ENCODE measurements at regions not wholly inside any gene's neighbourhood (a gene's known extent, or its start where the extent isn't known, plus 50 kb on each side); places are given as distances from the start of the nearest gene placed in this dataset.
"Not testable (repeated sequence)": the region's sequence is repeated elsewhere in the genome, so short reads cannot be mapped to it uniquely, and the experiment has no call there.

DNA sequence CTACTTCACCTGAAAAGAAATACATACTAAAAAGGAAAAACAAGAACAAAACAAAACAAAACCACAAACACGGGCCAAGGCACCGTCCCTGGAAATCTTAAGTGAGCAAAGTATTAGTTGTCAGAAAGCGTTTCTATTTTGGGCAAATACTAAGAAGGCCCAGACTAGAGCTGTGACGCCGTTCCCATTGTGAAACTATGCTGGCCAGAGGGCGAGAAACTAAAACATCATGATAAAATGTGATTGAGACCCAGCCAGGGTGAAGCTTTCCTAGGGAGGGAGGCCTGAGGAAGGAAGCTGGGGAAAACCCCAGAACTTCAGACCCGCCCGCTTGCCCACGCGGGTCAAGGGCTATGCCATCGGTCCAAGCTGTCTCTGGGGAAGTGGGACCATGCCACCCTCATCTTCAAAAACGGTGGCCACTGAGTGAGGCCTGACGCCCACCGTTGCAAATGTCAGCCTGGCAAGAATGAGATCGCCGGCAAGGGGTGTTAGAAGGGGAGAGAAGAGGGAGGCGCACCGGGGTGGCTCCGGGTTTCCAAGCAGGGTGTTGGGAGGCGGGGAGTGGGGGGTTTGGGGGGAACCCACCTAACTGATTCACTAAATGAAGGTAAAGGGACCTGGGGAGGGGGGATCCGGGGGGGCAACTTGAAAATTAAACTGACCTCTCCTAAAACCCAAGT, 1950.9 kb upstream of the DEFB115 start:
- Histone ChIP-seq H3K36me3 (ENCODE audit: control insufficient read depth in 2 of 2, insufficient read depth in 2 of 2, low read length in 2 of 2) (no peaks in the 10 kb centered on the region), H3K27ac (ENCODE audit: low read depth in 2 of 2, low read length in 2 of 2) (no peak overlapping the region), H3K4me3 (ENCODE audit: low read length in 2 of 2) (no peak overlapping the region), H3K27me3 (ENCODE audit: control insufficient read depth in 2 of 2, insufficient read depth in 2 of 2, low read length in 2 of 2) (no peaks in the 10 kb centered on the region), H3K9me3 (ENCODE audit: control insufficient read depth in 2 of 2, low read length in 2 of 2) (peaks cover 0 to 4% of the 10 kb centered on the region in 2 donors), H3K4me1 (ENCODE audit: control insufficient read depth in 2 of 2, insufficient read depth in 2 of 2, low read length in 2 of 2) (no peaks in the 10 kb centered on the region), H3K9ac (ENCODE audit: low read depth in 1 of 2, low read length in 2 of 2) (no peak overlapping the region)

DNA sequence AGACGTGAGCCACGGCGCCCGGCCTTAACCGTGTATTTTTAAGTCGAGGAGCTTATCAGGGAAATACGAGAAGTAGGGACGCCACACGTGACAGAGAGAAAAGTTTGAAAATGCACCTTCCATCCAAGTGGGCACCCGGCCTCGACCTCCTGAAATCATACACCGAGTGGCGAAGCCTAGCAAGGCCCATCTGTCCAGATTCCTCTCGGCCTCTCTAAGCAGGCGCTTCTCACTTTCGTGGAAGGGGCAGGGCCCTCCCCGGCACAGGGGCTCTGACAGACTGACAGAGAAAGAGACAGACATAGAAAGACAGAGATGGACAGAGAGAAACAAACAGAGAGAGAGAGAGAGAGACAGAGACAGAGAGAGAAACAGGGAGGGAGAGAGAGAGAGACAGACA, 1950.0 kb upstream of the DEFB115 start:
- not testable (repeated sequence) for H3K4me1 ChIP-seq (ENCODE audit: control insufficient read depth in 2 of 2, insufficient read depth in 2 of 2, low read length in 2 of 2)

DNA sequence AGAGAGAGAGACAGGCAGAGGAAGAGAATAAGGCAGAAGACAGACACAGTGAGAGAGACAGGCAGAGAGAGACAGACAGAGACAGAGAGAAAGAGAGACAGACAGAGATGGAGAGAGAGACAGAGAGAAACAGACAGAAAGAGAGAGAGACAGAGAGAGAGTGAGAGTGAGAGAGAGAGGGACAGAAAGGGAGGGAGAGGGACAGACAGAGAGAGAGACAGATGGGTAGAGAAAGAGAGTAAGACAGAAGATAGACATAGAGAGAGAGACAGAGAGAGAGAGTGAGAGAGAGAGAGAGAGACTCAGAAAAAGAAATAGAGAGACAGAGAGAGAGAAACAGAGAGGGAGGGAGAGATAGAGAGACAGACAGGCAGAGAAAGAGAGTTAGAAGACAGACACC, 1948.5 kb upstream of the DEFB115 start:
- not testable (repeated sequence) for H3K4me1 ChIP-seq (ENCODE audit: control insufficient read depth in 2 of 2, insufficient read depth in 2 of 2, low read length in 2 of 2); H3K27me3 ChIP-seq (ENCODE audit: control insufficient read depth in 2 of 2, insufficient read depth in 2 of 2, low read length in 2 of 2); H3K4me3 ChIP-seq (ENCODE audit: low read length in 2 of 2); H3K9me3 ChIP-seq (ENCODE audit: control insufficient read depth in 2 of 2, low read length in 2 of 2); H3K27ac ChIP-seq (ENCODE audit: low read depth in 2 of 2, low read length in 2 of 2); H3K9ac ChIP-seq (ENCODE audit: low read depth in 1 of 2, low read length in 2 of 2); H3K36me3 ChIP-seq (ENCODE audit: control insufficient read depth in 2 of 2, insufficient read depth in 2 of 2, low read length in 2 of 2)

More for the DNA sequence above, 1950.0 kb upstream of the DEFB115 start:
- H3K27ac ChIP-seq (ENCODE audit: low read depth in 2 of 2, low read length in 2 of 2); H3K36me3 ChIP-seq (ENCODE audit: control insufficient read depth in 2 of 2, insufficient read depth in 2 of 2, low read length in 2 of 2); H3K27me3 ChIP-seq (ENCODE audit: control insufficient read depth in 2 of 2, insufficient read depth in 2 of 2, low read length in 2 of 2); H3K4me3 ChIP-seq (ENCODE audit: low read length in 2 of 2); H3K9ac ChIP-seq (ENCODE audit: low read depth in 1 of 2, low read length in 2 of 2); H3K9me3 ChIP-seq (ENCODE audit: control insufficient read depth in 2 of 2, low read length in 2 of 2): not testable (repeated sequence)

- H3K27me3 ChIP-seq (ENCODE audit: control insufficient read depth in 2 of 2, insufficient read depth in 2 of 2, low read length in 2 of 2); H3K4me3 ChIP-seq (ENCODE audit: low read length in 2 of 2); H3K9ac ChIP-seq (ENCODE audit: low read depth in 1 of 2, low read length in 2 of 2); H3K4me1 ChIP-seq (ENCODE audit: control insufficient read depth in 2 of 2, insufficient read depth in 2 of 2, low read length in 2 of 2); H3K27ac ChIP-seq (ENCODE audit: low read depth in 2 of 2, low read length in 2 of 2); H3K9me3 ChIP-seq (ENCODE audit: control insufficient read depth in 2 of 2, low read length in 2 of 2); H3K36me3 ChIP-seq (ENCODE audit: control insufficient read depth in 2 of 2, insufficient read depth in 2 of 2, low read length in 2 of 2): not testable (repeated sequence)
These were observed 1948.0 kb upstream of the DEFB115 start for GRCh38 chr20:29309481-29309880.

- not testable (repeated sequence) for H3K9ac ChIP-seq (ENCODE audit: low read depth in 1 of 2, low read length in 2 of 2); H3K27ac ChIP-seq (ENCODE audit: low read depth in 2 of 2, low read length in 2 of 2); H3K4me1 ChIP-seq (ENCODE audit: control insufficient read depth in 2 of 2, insufficient read depth in 2 of 2, low read length in 2 of 2); H3K4me3 ChIP-seq (ENCODE audit: low read length in 2 of 2); H3K27me3 ChIP-seq (ENCODE audit: control insufficient read depth in 2 of 2, insufficient read depth in 2 of 2, low read length in 2 of 2); H3K36me3 ChIP-seq (ENCODE audit: control insufficient read depth in 2 of 2, insufficient read depth in 2 of 2, low read length in 2 of 2); H3K9me3 ChIP-seq (ENCODE audit: control insufficient read depth in 2 of 2, low read length in 2 of 2)
These were observed 1946.4 kb upstream of the DEFB115 start for GRCh38 chr20:29311046-29311445.

- not testable (repeated sequence) for H3K4me3 ChIP-seq (ENCODE audit: low read length in 2 of 2)
These were observed 1944.8 kb upstream of the DEFB115 start for GRCh38 chr20:29312679-29313078.

DNA sequence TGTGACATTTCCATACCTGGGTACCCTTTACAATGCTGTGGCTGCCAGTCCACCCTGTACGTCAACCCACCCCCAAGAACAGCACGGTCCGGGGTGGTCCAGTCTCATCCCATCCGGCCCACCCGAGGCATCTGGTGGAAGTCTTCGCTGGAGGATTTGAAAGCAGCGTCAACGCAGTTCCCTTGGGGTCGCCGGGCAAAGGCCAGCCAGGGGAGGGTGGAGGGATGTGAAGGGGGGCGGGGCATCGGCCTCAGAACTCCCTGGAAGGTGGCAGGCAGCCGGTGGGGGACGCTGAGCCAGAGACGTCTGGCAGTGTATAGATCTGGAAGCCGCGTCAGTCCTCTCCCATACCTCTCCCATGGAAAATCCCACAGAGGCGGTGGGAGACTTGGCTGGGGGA, 1944.0 kb upstream of the DEFB115 start:
- H3K27me3 ChIP-seq (ENCODE audit: control insufficient read depth in 2 of 2, insufficient read depth in 2 of 2, low read length in 2 of 2) = no peaks in the 10 kb centered on the region
- no peak overlapping the region for H3K27ac ChIP-seq (ENCODE audit: low read depth in 2 of 2, low read length in 2 of 2)
- H3K4me3 ChIP-seq (ENCODE audit: low read length in 2 of 2) = no peak overlapping the region
- H3K9ac ChIP-seq (ENCODE audit: low read depth in 1 of 2, low read length in 2 of 2) = no peak overlapping the region
- H3K36me3 ChIP-seq (ENCODE audit: control insufficient read depth in 2 of 2, insufficient read depth in 2 of 2, low read length in 2 of 2) = no peaks in the 10 kb centered on the region
- no peaks in the 10 kb centered on the region for H3K4me1 ChIP-seq (ENCODE audit: control insufficient read depth in 2 of 2, insufficient read depth in 2 of 2, low read length in 2 of 2)
- H3K9me3 ChIP-seq (ENCODE audit: control insufficient read depth in 2 of 2, low read length in 2 of 2) = peaks cover 0 to 2% of the 10 kb centered on the region in 2 donors

More at GRCh38 chr20:29312679-29313078, 1944.8 kb upstream of the DEFB115 start:
- not testable (repeated sequence) for H3K9me3 ChIP-seq (ENCODE audit: control insufficient read depth in 2 of 2, low read length in 2 of 2); H3K9ac ChIP-seq (ENCODE audit: low read depth in 1 of 2, low read length in 2 of 2); H3K4me1 ChIP-seq (ENCODE audit: control insufficient read depth in 2 of 2, insufficient read depth in 2 of 2, low read length in 2 of 2); H3K27me3 ChIP-seq (ENCODE audit: control insufficient read depth in 2 of 2, insufficient read depth in 2 of 2, low read length in 2 of 2); H3K36me3 ChIP-seq (ENCODE audit: control insufficient read depth in 2 of 2, insufficient read depth in 2 of 2, low read length in 2 of 2); H3K27ac ChIP-seq (ENCODE audit: low read depth in 2 of 2, low read length in 2 of 2)

DNA sequence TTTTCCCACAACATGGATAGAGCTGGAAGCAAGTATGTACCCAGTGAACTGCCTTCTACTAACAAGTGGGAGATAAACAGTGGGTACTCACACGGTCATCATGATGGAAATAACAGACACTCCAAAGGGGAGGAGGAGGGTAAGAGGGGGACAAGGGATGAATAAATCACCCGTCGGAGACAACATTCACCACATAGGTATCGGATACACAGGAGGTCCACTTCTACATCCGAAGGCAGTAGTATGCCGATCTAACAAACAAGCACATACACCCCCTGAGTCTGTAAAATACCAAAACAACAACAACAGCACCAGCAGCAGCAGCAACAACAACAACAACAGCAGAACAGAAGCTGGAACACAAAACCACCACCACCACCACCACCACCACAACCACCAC, 1943.2 kb upstream of the DEFB115 start:
- Histone ChIP-seq H3K27ac (ENCODE audit: low read depth in 2 of 2, low read length in 2 of 2) (no peak overlapping the region), H3K9me3 (ENCODE audit: control insufficient read depth in 2 of 2, low read length in 2 of 2) (peaks cover 0 to 2% of the 10 kb centered on the region in 2 donors), H3K4me1 (ENCODE audit: control insufficient read depth in 2 of 2, insufficient read depth in 2 of 2, low read length in 2 of 2) (no peaks in the 10 kb centered on the region), H3K36me3 (ENCODE audit: control insufficient read depth in 2 of 2, insufficient read depth in 2 of 2, low read length in 2 of 2) (no peaks in the 10 kb centered on the region), H3K4me3 (ENCODE audit: low read length in 2 of 2) (no peak overlapping the region), H3K9ac (ENCODE audit: low read depth in 1 of 2, low read length in 2 of 2) (no peak overlapping the region), H3K27me3 (ENCODE audit: control insufficient read depth in 2 of 2, insufficient read depth in 2 of 2, low read length in 2 of 2) (no peaks in the 10 kb centered on the region)

DNA sequence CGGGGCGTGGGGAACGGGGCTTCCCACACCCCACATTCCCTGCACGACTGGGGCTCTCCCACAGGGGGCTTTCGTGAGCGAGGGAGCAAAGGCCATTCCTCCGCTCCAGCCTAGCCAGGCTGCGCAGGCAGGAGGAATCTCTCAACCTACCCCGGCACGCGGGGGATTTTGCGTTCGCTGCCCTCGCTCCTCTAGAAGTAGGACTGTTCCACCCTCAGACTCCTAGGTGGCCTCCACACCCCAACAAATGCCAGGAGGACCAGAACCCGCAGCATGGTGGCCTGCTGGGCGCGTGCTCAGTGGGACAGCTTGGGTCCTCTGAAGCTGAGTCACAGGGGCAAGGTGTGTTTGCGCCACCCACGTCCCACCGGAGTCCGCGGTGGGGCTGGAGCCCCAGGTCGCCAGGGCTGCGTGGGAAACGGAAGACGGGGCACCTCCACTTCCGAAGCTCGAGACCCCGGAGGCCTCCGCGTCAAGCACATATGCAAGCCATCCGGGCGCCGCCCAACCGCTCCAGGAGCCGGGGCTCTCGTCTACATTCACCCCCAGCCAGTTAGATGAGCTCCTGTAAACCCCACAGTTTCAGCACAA, 1938.5 kb upstream of the DEFB115 start:
- H3K9ac ChIP-seq (ENCODE audit: low read depth in 1 of 2, low read length in 2 of 2) = no peak overlapping the region
- no peaks in the 10 kb centered on the region for H3K36me3 ChIP-seq (ENCODE audit: control insufficient read depth in 2 of 2, insufficient read depth in 2 of 2, low read length in 2 of 2)

DNA sequence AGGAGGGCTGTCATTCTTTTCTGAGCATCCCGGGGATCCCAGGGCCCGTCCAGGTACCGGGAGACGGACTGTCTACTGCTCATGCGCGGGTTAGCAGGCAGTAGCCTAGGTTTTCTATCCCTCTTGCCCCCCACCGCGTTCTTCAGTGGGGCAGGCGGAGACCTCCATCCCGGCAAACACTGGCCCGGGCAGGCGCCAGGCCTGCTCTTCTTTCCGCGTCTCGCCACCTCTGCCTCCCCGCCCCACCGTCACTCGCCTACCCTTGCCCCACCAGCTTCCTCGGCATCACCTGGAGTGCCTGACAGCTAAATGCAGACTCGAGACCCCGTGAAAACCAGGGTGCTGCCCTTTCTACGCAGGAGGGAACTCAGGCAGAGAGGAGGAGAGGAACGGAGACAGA, 1937.7 kb upstream of the DEFB115 start:
- no peaks in the 10 kb centered on the region for H3K36me3 ChIP-seq (ENCODE audit: control insufficient read depth in 2 of 2, insufficient read depth in 2 of 2, low read length in 2 of 2)
- H3K4me3 ChIP-seq (ENCODE audit: low read length in 2 of 2) = no peak overlapping the region
- H3K9me3 ChIP-seq (ENCODE audit: control insufficient read depth in 2 of 2, low read length in 2 of 2) = no peaks in the 10 kb centered on the region

More for the DNA sequence above, 1938.5 kb upstream of the DEFB115 start:
- Histone ChIP-seq H3K9me3 (ENCODE audit: control insufficient read depth in 2 of 2, low read length in 2 of 2) (peaks cover 0 to 2% of the 10 kb centered on the region in 2 donors), H3K4me3 (ENCODE audit: low read length in 2 of 2) (no peak overlapping the region), H3K27me3 (ENCODE audit: control insufficient read depth in 2 of 2, insufficient read depth in 2 of 2, low read length in 2 of 2) (no peaks in the 10 kb centered on the region), H3K4me1 (ENCODE audit: control insufficient read depth in 2 of 2, insufficient read depth in 2 of 2, low read length in 2 of 2) (no peaks in the 10 kb centered on the region), H3K27ac (ENCODE audit: low read depth in 2 of 2, low read length in 2 of 2) (no peak overlapping the region)

More for the DNA sequence above, 1937.7 kb upstream of the DEFB115 start:
- H3K4me1 ChIP-seq (ENCODE audit: control insufficient read depth in 2 of 2, insufficient read depth in 2 of 2, low read length in 2 of 2) = no peaks in the 10 kb centered on the region
- H3K27ac ChIP-seq (ENCODE audit: low read depth in 2 of 2, low read length in 2 of 2) = no peak overlapping the region
- H3K9ac ChIP-seq (ENCODE audit: low read depth in 1 of 2, low read length in 2 of 2) = no peak overlapping the region
- H3K27me3 ChIP-seq (ENCODE audit: control insufficient read depth in 2 of 2, insufficient read depth in 2 of 2, low read length in 2 of 2) = no peaks in the 10 kb centered on the region

Data from mucosa of rectum (tissue), 2 donors.